K562 (cell line): ENCODE measurements at regions not wholly inside any gene's neighbourhood (a gene's known extent, or its start where the extent isn't known, plus 50 kb on each side); places are given as distances from the start of the nearest gene placed in this dataset.

Experiments used
- C11orf30 ChIP-seq: fragments of 450-650 bp; IDR thresholded peaks from 2 replicates; pipeline ENCODE4 v1.6.1; 2016; ENCODE audit warnings: low read depth, mild to moderate bottlenecking
- CBFA2T3 ChIP-seq: fragments of 450-650 bp; IDR thresholded peaks from 2 replicates; pipeline ENCODE4 v1.6.1; 2017
- CCAR2 ChIP-seq: fragments of 200-400 bp; formaldehyde crosslinking; IDR thresholded peaks from 2 replicates; pipeline ENCODE4 v1.6.1; 2017; ENCODE audit warnings: mild to moderate bottlenecking, low read depth, low read length
- CLOCK ChIP-seq: fragments of 250-450 bp; sonication (Bioruptor Pico); IDR thresholded peaks from 2 replicates; pipeline ENCODE4 v1.4.0; 2020; ENCODE audit warnings: mild to moderate bottlenecking, moderate library complexity, borderline replicate concordance
- GATAD2B ChIP-seq: fragments of 450-650 bp; IDR thresholded peaks from 2 replicates; pipeline ENCODE4 v1.6.1; 2017; ENCODE audit warnings: mild to moderate bottlenecking, borderline replicate concordance
- NCOA4 ChIP-seq: fragments of 450-650 bp; IDR thresholded peaks from 2 replicates; pipeline ENCODE4 v1.6.1; 2018; ENCODE audit warnings: mild to moderate bottlenecking; ENCODE audit not compliant: partially characterized antibody
- NEUROD1 ChIP-seq: fragments of 150-350 bp; IDR thresholded peaks from 2 replicates; pipeline ENCODE4 v1.6.1; 2014; ENCODE audit warnings: borderline replicate concordance, low read length, low read depth; ENCODE audit not compliant: partially characterized antibody
- RBM39 ChIP-seq: fragments of 200-400 bp; formaldehyde crosslinking; optimal IDR thresholded peaks from 2 replicates; pipeline ENCODE3; 2018; ENCODE audit warnings: low read depth, low read length
- TAF9B ChIP-seq: fragments of 450-650 bp; IDR thresholded peaks from 2 replicates; pipeline ENCODE4 v1.6.1; 2018; ENCODE audit warnings: mild to moderate bottlenecking; ENCODE audit not compliant: partially characterized antibody
- U2AF1 ChIP-seq: fragments of 200-400 bp; formaldehyde crosslinking; optimal IDR thresholded peaks from 2 replicates; pipeline ENCODE3; 2017; ENCODE audit warnings: mild to moderate bottlenecking, low read depth, low read length, moderate library complexity
- ZBTB17 ChIP-seq: fragments of 450-650 bp; formaldehyde crosslinking; IDR thresholded peaks from 2 replicates; pipeline ENCODE4 v1.4.0; 2020; ENCODE audit warnings: mild to moderate bottlenecking
- ZKSCAN8 ChIP-seq: fragments of 200-800 bp; sonication (Bioruptor generic); IDR thresholded peaks from 2 replicates; pipeline ENCODE4 v1.6.1; 2016; ENCODE audit warnings: missing genetic modification characterization, missing compliant biosample characterization
- ZNF217 ChIP-seq: sonication (generic); formaldehyde crosslinking; IDR thresholded peaks from 2 replicates; pipeline ENCODE4 v1.8.0; 2022; ENCODE audit warnings: mild to moderate bottlenecking, missing genetic modification reagents
- ZNF316 ChIP-seq: fragments of 450-650 bp; IDR thresholded peaks from 2 replicates; pipeline ENCODE4 v1.6.1; 2016
- ZNF586 ChIP-seq: fragments of 450-650 bp; formaldehyde crosslinking; conservative IDR thresholded peaks from 2 replicates; pipeline ENCODE4 v1.4.0; 2020; ENCODE audit warnings: mild to moderate bottlenecking, moderate library complexity
- ZNF592 ChIP-seq: fragments of 450-650 bp; IDR thresholded peaks from 2 replicates; pipeline ENCODE4 v1.6.1; 2017; ENCODE audit warnings: antibody characterized with exemption, mild to moderate bottlenecking
- ZNF696 ChIP-seq: fragments of 250-450 bp; sonication (Bioruptor Pico); conservative IDR thresholded peaks from 2 replicates; pipeline ENCODE4 v1.4.0; 2020; ENCODE audit warnings: mild to moderate bottlenecking, moderate library complexity
- TF ChIP-seq, protein P1 (sequence below): fragments of 450-650 bp; formaldehyde crosslinking; IDR thresholded peaks from 2 replicates; pipeline ENCODE4 v1.4.0; 2020; ENCODE audit warnings: mild to moderate bottlenecking
- TF ChIP-seq, protein P2 (sequence below): fragments of 250-450 bp; sonication (Bioruptor Pico); IDR thresholded peaks from 2 replicates; pipeline ENCODE4 v1.8.0; 2022; ENCODE audit warnings: inconsistent platforms, mild to moderate bottlenecking, moderate library complexity, borderline replicate concordance

DNA sequence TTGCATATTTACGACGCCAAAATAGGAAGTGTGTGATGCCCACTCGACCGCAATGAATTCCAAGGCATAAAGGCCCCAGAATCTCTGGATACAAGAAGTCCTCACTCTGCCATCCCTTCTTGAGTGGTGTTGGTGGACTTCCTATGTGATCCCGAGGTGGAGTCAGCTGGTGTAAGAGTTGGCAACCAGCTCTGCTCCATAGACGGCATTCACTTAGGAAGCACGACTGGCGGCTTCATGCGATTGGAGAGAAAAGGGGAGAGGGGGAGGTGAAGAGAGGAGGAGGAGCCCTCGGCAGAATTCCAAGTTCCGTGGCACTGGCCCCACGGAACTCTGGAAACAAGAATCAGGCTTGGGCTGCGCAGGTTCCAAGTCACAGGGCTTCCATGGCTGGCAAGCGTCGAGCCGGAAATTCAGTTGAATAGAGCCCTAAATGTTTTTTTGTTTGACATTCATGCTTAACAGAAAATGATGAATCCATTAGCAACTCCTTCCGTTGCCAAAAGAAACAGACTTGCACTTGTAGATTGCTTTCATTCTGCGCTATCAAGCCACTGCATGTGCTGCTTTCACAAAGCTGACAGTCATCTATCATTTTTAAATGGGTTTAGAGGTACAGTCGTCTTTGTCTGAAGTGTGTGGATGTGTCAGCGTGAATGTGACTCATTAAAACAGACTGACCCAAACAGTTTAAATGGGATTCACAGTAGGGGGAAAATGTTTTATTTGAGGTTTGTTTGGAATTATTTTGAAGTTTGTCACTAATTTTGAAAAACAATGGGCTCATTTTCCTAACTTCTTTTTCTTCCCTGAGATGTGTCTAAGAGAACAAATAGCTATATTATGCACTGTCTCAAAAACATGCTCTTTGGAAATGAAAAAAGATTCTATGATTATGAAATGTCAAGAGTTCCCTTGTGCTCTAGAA, 428.3 kb upstream of the ATP11B start (continued):
- no peak for TF ChIP-seq CLOCK (CRISPR knock-in tag)
- no peak for TF ChIP-seq ZNF217 (CRISPR knock-in tag)
- TF ChIP-seq CCAR2: no peak
- TF ChIP-seq U2AF1: no peak
- no peak for TF ChIP-seq RBM39
- TF ChIP-seq CBFA2T3: peak; percentile 98
- TF ChIP-seq C11orf30: peak; percentile 64
- TF ChIP-seq ZNF696 (CRISPR knock-in tag): no peak
- no peak for TF ChIP-seq ZNF586 (CRISPR knock-in tag)
- peak; percentile 70 for TF ChIP-seq ZNF316
- TF ChIP-seq, protein P1, sequence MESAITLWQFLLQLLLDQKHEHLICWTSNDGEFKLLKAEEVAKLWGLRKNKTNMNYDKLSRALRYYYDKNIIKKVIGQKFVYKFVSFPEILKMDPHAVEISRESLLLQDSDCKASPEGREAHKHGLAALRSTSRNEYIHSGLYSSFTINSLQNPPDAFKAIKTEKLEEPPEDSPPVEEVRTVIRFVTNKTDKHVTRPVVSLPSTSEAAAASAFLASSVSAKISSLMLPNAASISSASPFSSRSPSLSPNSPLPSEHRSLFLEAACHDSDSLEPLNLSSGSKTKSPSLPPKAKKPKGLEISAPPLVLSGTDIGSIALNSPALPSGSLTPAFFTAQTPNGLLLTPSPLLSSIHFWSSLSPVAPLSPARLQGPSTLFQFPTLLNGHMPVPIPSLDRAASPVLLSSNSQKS (CRISPR knock-in tag): no peak
- peak; percentile 76 for TF ChIP-seq NEUROD1
- TF ChIP-seq TAF9B: peak; percentile 61
- TF ChIP-seq, protein P2, sequence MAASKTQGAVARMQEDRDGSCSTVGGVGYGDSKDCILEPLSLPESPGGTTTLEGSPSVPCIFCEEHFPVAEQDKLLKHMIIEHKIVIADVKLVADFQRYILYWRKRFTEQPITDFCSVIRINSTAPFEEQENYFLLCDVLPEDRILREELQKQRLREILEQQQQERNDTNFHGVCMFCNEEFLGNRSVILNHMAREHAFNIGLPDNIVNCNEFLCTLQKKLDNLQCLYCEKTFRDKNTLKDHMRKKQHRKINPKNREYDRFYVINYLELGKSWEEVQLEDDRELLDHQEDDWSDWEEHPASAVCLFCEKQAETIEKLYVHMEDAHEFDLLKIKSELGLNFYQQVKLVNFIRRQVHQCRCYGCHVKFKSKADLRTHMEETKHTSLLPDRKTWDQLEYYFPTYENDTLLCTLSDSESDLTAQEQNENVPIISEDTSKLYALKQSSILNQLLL (CRISPR knock-in tag): no peak
- no peak for TF ChIP-seq NCOA4
- peak; percentile 74; the same call in 1 of the 2 replicates for TF ChIP-seq ZNF592
- TF ChIP-seq ZKSCAN8: peak; percentile 36; the same call in 1 of the 2 replicates
- no peak for TF ChIP-seq ZBTB17
- TF ChIP-seq GATAD2B: peak; percentile 46; the same call in 1 of the 2 replicates
